IPS DF 4.7 (cell line): ENCODE measurements at regions not wholly inside any gene's neighbourhood (a gene's known extent, or its start where the extent isn't known, plus 50 kb on each side); places are given as distances from the start of the nearest gene placed in this dataset.

Experiments
- DNase-seq: peaks from one replicate; pipeline ENCODE4 v3.0.0-alpha.2; 2013; ENCODE audit warnings: low spot score; ENCODE audit errors: extremely low read depth

DNA sequence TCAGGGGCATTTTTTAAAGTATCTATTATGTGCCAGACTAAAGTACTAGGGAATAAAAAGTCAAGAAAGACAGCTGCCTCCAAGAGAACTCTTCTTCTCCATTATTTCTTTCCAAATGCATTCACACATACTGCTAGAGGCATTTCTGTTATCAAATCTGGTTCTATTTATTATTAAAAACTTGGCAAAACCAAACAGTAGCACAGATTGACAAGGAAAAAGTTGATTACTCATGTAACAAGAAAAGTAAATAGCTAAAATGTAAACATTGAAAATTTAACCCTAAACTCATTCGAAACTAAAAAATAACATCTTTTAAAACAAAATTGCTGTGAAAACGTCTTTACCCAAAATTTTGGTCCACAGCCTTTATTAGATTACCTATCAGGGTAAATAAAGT, 132.9 kb upstream of the GUCY1A2 start:
- DNase-seq, result no peak

DNA sequence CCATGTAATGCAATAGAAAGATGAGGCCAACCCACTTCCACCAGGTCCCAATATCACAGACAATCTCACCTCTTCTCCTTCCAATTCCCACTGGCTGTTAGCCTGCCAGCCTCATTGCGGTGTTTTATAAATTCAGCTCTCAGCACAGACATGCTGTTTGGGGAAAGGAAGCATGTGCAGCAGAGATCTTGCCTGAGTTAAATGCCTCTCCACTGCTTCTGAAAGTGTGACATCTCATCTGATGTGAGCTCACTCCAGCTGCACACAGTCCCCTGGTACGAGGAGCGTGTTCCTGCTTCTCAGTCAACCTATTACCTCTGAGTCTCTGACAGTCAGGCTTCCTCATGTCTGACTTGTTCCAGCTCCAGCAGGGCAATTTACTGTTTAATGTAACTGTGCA, 122.7 kb upstream of the GUCY1A2 start:
- DNase-seq, result no peak

DNA sequence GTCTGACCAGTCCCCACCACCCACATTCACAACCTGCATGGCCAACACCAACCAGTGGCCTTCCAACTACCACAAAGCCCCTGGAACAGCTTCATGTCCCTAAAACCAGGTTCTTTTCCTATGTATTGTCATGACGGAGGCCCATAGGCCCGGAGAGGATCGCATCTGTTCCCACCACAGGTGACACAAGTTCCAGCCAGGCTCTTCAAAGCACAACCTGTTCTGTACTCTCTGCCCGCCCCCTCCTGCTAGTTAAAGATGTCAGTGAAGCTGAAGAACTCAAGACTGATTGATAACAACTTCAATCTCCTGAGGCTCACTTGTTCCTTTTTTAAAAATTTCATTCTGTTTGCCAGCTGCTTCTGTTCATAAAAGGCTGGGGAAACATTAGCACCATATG, 121.1 kb upstream of the GUCY1A2 start:
- DNase-seq, result no peak

DNA sequence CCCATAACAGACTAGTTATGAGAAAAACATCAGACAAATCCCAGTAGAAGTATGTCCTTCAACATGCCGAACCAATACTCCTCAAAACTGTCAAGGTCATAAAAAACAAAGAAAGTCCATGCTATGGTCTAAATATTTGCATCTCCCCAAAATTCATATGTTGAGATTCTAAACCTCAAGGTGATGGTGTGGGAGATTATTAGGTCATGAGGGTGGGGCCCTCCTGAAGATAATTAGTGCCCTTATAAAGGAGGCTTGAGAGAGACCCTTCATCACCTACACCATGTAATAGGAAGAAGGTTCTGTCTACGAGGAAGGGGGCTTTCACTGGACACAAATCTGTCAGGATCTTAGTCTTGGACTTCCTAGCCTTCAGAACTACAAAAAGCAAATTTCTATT, 118.6 kb upstream of the GUCY1A2 start:
- no peak for DNase-seq

DNA sequence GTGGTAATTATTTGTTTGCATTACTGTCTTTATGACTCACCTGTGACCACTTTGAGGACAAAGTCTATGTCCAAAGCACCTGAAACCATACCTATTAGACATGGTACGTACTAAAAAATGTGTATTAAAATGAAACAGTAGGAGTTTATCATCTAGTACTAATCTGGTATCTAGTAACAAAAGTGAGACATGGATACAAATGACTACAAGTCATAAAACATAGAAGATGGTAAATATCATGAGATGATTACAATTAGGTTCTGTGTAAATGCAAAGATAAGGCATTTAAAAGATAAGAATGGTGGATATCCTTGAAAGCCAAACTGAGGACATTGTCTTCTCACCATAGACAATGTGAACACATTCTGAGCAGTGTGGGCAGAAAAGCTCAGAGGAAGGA, 113.5 kb upstream of the GUCY1A2 start:
- no peak for DNase-seq

DNA sequence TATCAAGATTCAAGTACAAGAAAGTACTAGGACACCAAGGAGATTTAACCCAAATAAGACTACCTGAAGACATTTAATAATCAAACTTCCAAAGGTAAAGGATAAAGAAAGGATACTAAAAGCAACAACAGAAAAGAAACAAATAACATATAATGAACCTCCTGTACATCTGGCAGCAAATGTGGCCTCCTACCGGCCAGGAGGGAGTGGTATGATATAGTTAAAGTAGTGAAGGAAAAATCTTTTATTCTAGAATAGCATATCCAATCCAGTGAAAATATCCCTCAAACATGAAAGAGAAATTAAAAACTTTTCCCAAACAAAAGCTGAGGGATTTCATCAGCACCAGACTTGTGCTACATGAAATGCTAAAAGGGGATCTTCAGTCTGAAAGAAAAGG, 104.7 kb upstream of the GUCY1A2 start:
- DNase-seq, result no peak

DNA sequence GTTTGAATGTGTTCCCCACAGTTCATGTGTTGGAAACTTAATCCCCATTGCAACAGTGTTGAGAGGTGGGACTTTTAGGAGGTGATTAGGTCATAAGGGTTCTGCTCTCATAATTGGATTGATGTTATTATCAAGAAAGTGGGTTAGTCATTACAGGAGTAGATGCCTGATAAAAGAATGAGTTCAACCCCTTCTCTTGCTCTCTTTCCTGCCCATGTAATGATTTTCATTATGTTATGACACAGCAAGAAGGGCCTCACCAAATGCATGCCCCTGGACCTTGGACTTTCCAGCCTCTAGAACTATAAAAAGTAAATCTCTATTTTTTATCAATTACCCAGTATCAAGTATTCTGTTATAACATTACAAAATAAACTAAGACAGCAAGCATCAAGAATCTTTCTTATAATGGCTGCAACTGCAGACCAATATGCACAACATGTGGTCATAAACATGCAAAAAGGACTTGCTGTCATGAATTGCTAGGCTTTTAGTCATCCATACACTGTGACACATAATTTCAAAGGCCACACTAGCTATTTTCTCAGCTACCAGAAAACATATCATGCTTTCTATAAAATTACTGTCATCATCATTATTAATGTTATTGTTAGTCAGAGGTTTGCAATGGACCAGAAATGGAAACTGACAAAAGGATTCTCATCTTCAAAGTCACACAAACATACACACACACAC, 99.9 kb upstream of the GUCY1A2 start:
- no peak for DNase-seq

DNA sequence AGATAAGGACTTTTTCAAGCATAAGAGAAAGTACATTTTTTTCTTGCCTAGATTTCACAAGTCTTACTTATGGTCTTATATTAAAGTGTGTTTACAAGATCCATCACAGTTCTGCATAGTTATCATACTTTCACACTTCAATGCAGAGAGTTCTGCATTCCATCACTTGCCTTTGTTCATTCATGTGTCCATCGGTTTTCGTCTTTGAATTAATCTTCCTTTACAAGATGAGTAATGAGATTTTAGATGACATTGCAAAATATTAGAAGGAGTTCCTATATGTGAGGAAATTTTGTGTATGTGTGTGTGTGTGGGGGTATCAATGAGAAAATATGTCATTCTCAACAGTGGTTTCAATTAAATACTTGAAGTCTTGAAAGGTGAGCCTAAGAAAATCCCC, 98.1 kb upstream of the GUCY1A2 start:
- DNase-seq, result no peak

DNA sequence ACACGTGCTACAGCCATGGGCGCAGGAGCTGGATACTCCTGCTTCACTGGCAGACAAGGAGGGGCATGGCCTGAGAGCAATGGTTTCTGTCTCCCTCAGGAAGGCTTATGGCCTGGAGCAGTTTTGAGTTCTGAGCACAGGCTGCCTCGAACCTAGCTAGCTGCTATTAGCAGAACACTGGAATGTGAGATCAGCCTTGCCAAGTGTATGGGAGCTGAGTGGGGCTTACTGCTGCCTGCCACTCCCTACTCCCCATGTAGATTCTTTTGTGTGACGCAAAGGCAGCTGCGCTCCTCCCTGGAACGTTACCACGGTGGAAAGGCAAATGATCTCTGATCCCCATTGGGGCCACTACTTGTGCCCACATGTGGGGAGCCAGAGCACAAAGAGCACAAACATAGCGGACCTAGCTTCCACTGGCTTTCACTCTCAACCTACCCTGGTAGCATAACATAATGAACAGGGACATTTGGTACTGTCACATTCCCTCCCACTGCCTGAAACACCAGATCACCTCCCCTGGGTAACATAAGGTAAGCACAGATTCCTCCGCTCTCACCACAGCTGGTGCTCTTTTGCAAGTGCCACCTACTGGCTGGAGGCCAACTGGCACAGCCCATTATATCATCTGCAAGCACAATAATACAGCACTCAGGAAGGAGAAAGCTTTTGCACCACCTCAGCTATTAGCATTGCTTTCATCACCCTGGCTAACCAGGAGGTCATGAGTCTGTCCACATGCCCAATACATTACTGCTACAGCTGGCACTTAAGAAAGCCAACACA, 84.6 kb upstream of the GUCY1A2 start:
- DNase-seq, result no peak

DNA sequence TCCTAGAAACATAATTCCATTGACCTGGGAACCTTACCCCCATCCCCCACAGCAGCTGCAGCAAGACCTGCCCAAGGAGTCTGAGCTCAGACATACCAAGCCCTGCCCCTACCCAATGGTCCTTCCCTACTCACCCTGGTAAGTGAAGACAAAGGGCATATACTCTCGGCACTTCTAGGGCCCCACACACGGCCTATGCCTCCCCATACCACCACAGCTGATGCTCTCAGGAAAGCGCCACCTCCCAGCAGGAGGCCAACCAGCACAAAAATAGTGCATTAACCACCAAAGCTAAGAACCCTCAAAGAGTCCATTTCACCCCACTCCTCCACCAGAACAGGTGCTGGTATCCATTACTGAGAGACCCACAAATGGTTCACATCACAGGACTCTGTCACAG, 74.4 kb upstream of the GUCY1A2 start:
- DNase-seq, result no peak

DNA sequence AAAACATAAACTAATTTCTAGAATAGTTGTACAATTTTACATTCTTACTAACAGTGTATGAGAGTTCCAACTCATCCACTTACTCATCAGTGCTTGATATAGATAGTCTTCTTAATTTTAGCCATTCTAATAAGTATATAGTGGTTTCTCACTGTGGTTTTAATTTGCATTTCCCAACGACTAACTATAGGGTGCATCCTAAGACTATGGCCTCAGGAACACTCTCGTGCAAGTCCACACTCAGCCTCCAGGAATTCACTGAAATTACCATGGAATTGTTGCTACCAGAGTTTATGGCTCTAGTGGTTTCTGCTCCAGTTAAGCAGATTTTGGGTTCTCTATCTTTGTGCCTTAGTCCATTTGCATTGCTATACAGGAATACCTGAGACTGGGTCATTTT, 60.1 kb upstream of the GUCY1A2 start:
- no peak for DNase-seq

DNA sequence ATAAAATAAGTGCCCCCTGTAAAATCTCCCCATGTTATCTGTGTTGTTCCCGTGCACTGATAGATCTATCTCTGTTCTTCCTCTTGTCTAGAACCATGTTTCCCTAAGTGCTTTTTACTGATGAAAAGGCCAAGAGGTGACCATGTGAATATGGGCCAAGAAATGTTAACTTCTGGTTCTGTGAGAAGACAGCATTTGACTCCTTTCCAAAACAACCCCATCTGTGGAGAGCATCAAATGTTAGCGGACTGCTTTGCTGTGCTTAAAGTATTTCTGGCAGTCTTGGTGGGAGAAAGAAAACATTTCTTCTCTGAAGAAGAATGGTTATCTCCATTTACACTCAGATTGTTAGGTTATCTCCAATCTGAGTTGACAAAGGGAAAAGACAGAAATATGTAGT, 58.6 kb upstream of the GUCY1A2 start:
- DNase-seq, result no peak

DNA sequence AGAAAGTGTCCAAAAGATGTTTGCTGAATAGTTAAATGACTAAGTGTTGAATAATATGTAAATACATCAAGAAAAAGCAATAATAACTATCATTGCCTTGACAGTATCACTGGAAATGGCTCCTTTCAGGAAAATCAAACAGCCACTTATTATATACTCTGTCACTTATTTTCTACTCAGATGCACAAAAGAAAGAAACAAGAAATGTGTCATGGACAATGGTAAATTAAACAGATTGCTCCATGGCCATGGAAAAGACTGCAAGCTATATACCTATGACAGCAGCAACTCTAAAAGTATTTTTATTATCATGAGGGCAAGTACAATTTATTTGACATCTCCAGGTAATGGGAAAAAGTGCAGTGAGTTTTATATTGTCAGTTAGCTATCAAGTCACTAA, 52.9 kb upstream of the GUCY1A2 start:
- no peak for DNase-seq
